Transverse colon (tissue), 4 donors: ENCODE measurements at regions not wholly inside any gene's neighbourhood (a gene's known extent, or its start where the extent isn't known, plus 50 kb on each side); places are given as distances from the start of the nearest gene placed in this dataset.
"Not testable (repeated sequence)": the region's sequence is repeated elsewhere in the genome, so short reads cannot be mapped to it uniquely, and the experiment has no call there.

Source experiments
- DNase-seq: peaks from one replicate; pipeline ENCODE4 v3.0.0-alpha.2; 2019
- H3K27ac ChIP-seq, 4 donors: fragments of 200-600 bp; sonication (generic); 2 replicates each; pipeline ENCODE4 v1.5.1; 2016 to 2018; ENCODE audit warnings: inconsistent platforms in 4 of 4
- H3K27me3 ChIP-seq: fragments of 200-600 bp; sonication (generic); 2 replicates; pipeline ENCODE4 v1.5.1; 2017; ENCODE audit warnings: inconsistent platforms
- H3K36me3 ChIP-seq, 4 donors: fragments of 200-600 bp; sonication (generic); 2 replicates each; pipeline ENCODE4 v1.5.1; 2017 to 2019; ENCODE audit warnings: inconsistent platforms in 4 of 4
- H3K4me1 ChIP-seq, 4 donors: fragments of 200-600 bp; sonication (generic); 2 replicates each; pipeline ENCODE4 v1.5.1; 2017 to 2020; ENCODE audit warnings: inconsistent platforms in 4 of 4
- H3K4me3 ChIP-seq, 4 donors: fragments of 200-600 bp; sonication (generic); 1 replicate in 1 of 4; 2 replicates in 3 of 4; pipeline versions ENCODE4 v1.5.1 to v1.6.1; 2017 to 2019; ENCODE audit warnings: inconsistent platforms in 4 of 4
- H3K9me3 ChIP-seq, 2 donors: fragments of 200-600 bp; sonication (generic); 2 replicates each; pipeline ENCODE4 v1.5.1; 2017 to 2019; ENCODE audit warnings: inconsistent platforms in 2 of 2
- EP300 ChIP-seq: sonication (generic); formaldehyde crosslinking; IDR thresholded peaks from one replicate; pipeline ENCODE4 v1.6.1; 2017; ENCODE audit warnings: antibody characterized with exemption, low read depth
- POLR2A ChIP-seq: fragments of 450-650 bp; IDR thresholded peaks from one replicate; pipeline ENCODE4 v1.6.1; 2016; ENCODE audit warnings: antibody characterized with exemption, mild to moderate bottlenecking, moderate library complexity
- POLR2AphosphoS5 ChIP-seq, 3 donors: sonication (generic); formaldehyde crosslinking; IDR thresholded peaks; one replicate each; pipeline ENCODE4 v1.6.1; 2016; ENCODE audit warnings: antibody characterized with exemption in 3 of 3
- WGBS, 2 donors: methylation state at CpG; one replicate each; pipeline ENCODE4 v1.1.5; 2018; ENCODE audit warnings: low coverage in 1 of 2; 5-methylcytosine and 5-hydroxymethylcytosine counted together
- in situ Hi-C, 4 donors: fragments of 200-750 bp; cut with MboI; loops; one replicate each; pipeline versions ENCODE4 v1.15.0 to v1.15.1; 2017; ENCODE audit warnings: low sequenced_read_pairs in 3 of 4, low pct_ligation_motif_present in 1 of 4, low pct_unique_long_range_greater_than_20kb in 1 of 4
- intact Hi-C: fragments of 100-400 bp; cut with DNase I; formaldehyde crosslinking; loops from one replicate; pipeline ENCODE4 v1.15.1; 2023; ENCODE audit warnings: low total_unique reads
- TF ChIP-seq, protein P1 (sequence below), 5 experiments: fragments of 200-600 bp in 3 of 5; fragments of 450-650 bp in 2 of 5; sonication (generic) in 3 of 5; IDR thresholded peaks; 1 replicate in 2 of 5; 2 replicates in 3 of 5; pipeline ENCODE4 v1.5.1; 2016 to 2017; ENCODE audit warnings: antibody characterized with exemption in 5 of 5, inconsistent platforms in 3 of 5, mild to moderate bottlenecking in 2 of 5, moderate library complexity in 1 of 5

DNA sequence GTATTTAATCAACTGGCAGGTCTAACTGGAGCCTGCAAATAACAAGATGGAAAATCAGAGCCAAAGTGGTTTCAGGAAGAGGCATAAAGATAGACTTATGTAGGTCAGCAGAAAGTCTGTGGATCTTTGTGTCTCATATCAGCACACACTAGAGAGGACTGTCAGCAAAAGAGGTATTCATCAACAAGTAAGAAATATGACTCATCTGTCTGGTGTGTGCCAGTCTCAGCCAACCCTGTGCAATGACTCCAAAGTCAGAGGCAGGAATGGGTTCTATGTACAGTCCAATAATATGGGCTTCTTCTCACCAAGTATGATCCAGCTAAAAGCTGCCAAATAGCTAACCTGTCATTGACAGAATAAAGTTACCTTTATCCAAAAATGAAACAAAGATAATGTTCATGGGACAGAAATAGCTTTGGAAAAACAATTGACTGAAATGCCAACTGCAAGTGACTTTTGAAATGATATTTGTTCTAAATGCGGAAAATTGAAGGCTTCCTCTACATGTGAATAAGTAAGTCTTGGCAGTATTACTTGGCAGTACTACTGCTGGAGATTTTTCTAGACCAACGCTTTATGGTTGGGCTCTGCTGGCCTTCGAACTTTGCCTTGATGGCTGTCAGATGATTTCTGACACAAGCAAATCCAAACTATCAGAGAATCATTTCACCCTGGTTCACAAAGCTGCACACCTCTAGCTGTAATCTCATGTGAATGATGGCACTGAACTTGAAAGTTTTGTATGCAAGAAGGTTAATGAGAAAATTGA, 272.3 kb upstream of the SEMA3C start:
- Histone ChIP-seq H3K9me3 (no peaks in the 10 kb centered on the region), H3K36me3 (no peaks in the 10 kb centered on the region), H3K27me3 (no peaks in the 10 kb centered on the region), H3K4me3 (no peak overlapping the region), H3K4me1 (no peaks in the 10 kb centered on the region), H3K27ac (no peak overlapping the region)
- DNase-seq, result no peak
- intact Hi-C loops, result no loop called here
- WGBS, 2 donors, result 79 to 83% methylated on average over 2 to 3 of the region's 3 CpGs
- TF ChIP-seq POLR2A, result no peak
- no peak for TF ChIP-seq POLR2AphosphoS5 (IDR thresholded peaks at IDR 0.05)
- TF ChIP-seq, protein P1, sequence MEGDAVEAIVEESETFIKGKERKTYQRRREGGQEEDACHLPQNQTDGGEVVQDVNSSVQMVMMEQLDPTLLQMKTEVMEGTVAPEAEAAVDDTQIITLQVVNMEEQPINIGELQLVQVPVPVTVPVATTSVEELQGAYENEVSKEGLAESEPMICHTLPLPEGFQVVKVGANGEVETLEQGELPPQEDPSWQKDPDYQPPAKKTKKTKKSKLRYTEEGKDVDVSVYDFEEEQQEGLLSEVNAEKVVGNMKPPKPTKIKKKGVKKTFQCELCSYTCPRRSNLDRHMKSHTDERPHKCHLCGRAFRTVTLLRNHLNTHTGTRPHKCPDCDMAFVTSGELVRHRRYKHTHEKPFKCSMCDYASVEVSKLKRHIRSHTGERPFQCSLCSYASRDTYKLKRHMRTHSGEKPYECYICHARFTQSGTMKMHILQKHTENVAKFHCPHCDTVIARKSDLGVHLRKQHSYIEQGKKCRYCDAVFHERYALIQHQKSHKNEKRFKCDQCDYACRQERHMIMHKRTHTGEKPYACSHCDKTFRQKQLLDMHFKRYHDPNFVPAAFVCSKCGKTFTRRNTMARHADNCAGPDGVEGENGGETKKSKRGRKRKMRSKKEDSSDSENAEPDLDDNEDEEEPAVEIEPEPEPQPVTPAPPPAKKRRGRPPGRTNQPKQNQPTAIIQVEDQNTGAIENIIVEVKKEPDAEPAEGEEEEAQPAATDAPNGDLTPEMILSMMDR (IDR thresholded peaks at IDR 0.05), result no peak
- no peak for TF ChIP-seq EP300
- in situ Hi-C loops, result no loop called here

DNA sequence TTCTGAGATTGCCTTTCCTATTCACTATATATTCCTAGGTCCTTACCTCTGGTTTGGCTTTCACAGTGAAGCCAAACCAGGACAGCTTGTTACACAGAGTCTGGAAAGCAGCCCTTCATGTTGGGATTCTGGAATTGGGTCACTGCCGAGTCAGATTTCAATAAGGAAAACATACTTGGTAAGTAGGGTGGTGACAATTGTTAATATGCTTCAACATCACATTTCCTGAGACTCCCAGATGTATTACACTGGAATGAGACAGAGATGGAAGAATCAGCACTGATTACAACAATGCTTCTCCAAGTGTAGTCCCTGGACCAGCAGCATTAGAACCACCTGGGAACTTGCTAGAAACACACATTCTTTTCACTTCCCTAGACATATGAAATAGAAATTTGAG, 268.9 kb upstream of the SEMA3C start:
- Histone ChIP-seq H3K4me1 (no peaks in the 10 kb centered on the region), H3K27ac (no peak overlapping the region), H3K4me3 (no peak overlapping the region), H3K27me3 (no peaks in the 10 kb centered on the region), H3K36me3 (no peaks in the 10 kb centered on the region), H3K9me3 (no peaks in the 10 kb centered on the region)
- no peak for DNase-seq
- in situ Hi-C loops (no loop called here), intact Hi-C loops (no loop called here)
- 50 to 68% methylated on average over 1 of the region's 1 CpG for WGBS, 2 donors
- TF ChIP-seq, protein P1 (IDR thresholded peaks at IDR 0.05), result no peak
- TF ChIP-seq POLR2A, result no peak
- no peak for TF ChIP-seq EP300
- no peak for TF ChIP-seq POLR2AphosphoS5 (IDR thresholded peaks at IDR 0.05)

DNA sequence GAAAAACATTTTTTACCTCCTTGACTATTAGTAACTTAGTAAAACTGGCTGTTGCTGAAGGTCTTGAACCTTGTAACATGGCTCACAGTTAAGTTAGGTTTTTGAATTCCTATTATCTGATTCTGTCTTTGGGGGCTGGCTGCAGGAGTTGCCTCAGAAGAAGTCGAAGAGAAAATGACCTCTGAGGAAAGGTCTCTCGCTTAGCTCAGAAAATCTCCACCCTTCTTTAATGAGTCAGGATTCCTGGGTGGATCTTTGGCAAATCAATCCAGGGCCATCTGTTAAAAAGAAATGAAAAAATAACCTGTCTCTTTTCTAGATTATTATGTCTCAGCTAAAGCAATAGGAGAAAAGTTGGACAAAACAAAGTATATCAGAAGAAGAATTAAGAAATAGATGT, 267.8 kb upstream of the SEMA3C start:
- H3K27me3 ChIP-seq, result no peaks in the 10 kb centered on the region
- TF ChIP-seq POLR2AphosphoS5 (IDR thresholded peaks at IDR 0.05), result no peak
- no peak for TF ChIP-seq EP300
- TF ChIP-seq POLR2A, result no peak
- H3K9me3 ChIP-seq, result no peaks in the 10 kb centered on the region
- WGBS, 2 donors, result 39 to 70% methylated on average over 2 of the region's 2 CpGs
- no peak overlapping the region for H3K27ac ChIP-seq
- no peaks in the 10 kb centered on the region for H3K36me3 ChIP-seq
- in situ Hi-C loops (no loop called here), intact Hi-C loops (no loop called here)
- H3K4me3 ChIP-seq, result no peak overlapping the region
- no peak for DNase-seq
- no peaks in the 10 kb centered on the region for H3K4me1 ChIP-seq

DNA sequence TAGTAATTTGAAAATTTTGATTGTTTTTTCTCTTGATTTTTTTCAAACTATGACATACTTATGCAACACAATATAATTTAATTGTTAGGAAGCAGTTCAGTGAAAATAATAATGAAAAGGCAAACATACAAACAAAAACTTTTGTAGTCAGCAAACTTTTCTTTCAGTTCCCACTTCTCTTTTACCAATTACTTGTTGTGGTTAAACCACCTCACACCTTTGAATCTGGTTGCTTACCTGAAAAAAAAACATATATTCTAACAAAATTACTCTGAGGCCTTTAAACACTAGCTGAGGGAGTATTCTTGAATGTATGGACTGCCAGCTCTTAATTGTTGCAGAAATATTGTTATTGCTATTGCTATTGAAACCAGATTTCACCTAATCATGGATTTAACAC, 266.2 kb upstream of the SEMA3C start:
- H3K9me3 ChIP-seq, result no peaks in the 10 kb centered on the region
- TF ChIP-seq POLR2A (no peak), POLR2AphosphoS5 (IDR thresholded peaks at IDR 0.05) (no peak), EP300 (no peak)
- TF ChIP-seq, protein P1 (IDR thresholded peaks at IDR 0.05), result no peak
- H3K4me1 ChIP-seq, result no peaks in the 10 kb centered on the region
- in situ Hi-C loops (no loop called here), intact Hi-C loops (no loop called here)
- H3K36me3 ChIP-seq, result no peaks in the 10 kb centered on the region
- no peak overlapping the region for H3K27ac ChIP-seq
- H3K4me3 ChIP-seq, result no peak overlapping the region
- H3K27me3 ChIP-seq, result no peaks in the 10 kb centered on the region
- DNase-seq, result no peak

DNA sequence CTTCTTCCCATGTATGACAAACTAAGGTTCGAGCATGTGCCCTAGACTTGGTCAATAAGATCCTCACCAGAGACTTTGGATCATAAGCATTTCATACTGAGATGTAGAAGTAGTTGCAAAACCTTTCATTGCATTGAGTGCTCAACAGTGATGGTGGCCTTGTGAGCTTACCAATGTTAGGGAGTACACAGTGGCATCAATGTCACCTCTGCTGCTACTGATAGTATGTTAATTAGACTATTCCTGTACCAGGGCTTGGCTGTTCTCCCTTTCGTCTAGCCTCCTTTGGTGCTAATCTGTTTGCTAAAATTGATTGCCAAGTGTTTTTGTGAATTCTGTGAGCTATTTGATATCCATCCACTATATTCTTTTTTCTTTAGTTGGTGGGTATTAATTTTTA, 264.5 kb upstream of the SEMA3C start:
- no peaks in the 10 kb centered on the region for H3K9me3 ChIP-seq
- 86 to 100% methylated on average over 1 to 2 of the region's 2 CpGs for WGBS, 2 donors
- no peak for DNase-seq
- TF ChIP-seq EP300 (no peak), POLR2A (no peak), POLR2AphosphoS5 (IDR thresholded peaks at IDR 0.05) (no peak)
- TF ChIP-seq, protein P1 (IDR thresholded peaks at IDR 0.05), result no peak
- no peak overlapping the region for H3K4me3 ChIP-seq
- no peaks in the 10 kb centered on the region for H3K27me3 ChIP-seq
- H3K4me1 ChIP-seq, result no peaks in the 10 kb centered on the region
- no peaks in the 10 kb centered on the region for H3K36me3 ChIP-seq
- in situ Hi-C loops, result no loop called here
- intact Hi-C loops, result no loop called here
- no peak overlapping the region for H3K27ac ChIP-seq

DNA sequence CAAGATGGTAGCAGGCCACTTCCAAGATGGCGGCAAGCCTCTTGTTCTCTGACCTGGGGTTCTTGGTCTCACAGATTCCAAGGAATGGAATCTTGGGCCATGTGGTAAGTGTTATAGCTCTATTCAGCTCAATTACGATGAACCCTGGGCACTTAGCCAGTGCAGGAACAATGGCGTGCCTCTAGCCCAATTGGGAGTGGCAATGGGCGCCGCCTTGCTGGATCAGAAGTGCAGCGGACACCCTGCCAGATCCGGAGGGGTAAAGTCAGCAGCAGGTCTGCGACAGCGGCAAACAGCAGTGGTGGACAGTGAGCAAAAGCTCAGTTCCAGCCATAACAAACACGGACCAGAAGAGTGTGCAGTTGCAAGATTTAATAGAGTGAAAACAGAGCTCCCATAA, 263.2 kb upstream of the SEMA3C start:
- intact Hi-C loops, DNase-seq, in situ Hi-C loops: not testable (repeated sequence)

More for the DNA sequence above, 263.2 kb upstream of the SEMA3C start:
- H3K27ac ChIP-seq, H3K4me3 ChIP-seq, H3K4me1 ChIP-seq, H3K9me3 ChIP-seq, H3K36me3 ChIP-seq, H3K27me3 ChIP-seq: not testable (repeated sequence)
- 83% methylated on average over 10 of the region's 10 CpGs; no CpG with 5 or more reads in 1 of the 2 donors for WGBS, 2 donors
